Calu3 (cell line): ENCODE measurements at regions not wholly inside any gene's neighbourhood (a gene's known extent, or its start where the extent isn't known, plus 50 kb on each side); places are given as distances from the start of the nearest gene placed in this dataset.

Source experiments
- BruUV-seq: library from RNA; stranded (reverse); fragments of 400-500 nt; replicated peaks from 2 replicates; lab custom pipeline; 2021; lab: Mats Ljungman, UMichigan
- CTCF ChIA-PET: fragments of 300-600 bp; sonication (Branson Sonifier 250); formaldehyde crosslinking; loops from one replicate; lab custom pipeline; 2022; ENCODE audit warnings: antibody characterized with exemption; lab: Charles Lee
- DNase-seq: peaks from one replicate; pipeline ENCODE4 v3.0.0; 2022
- H3K27ac Mint-ChIP-seq: one replicate; pipeline ENCODE4 v1.8.0; 2022; ENCODE audit warnings: mixed read lengths; ENCODE audit not compliant: unreplicated experiment
- H3K27me3 Mint-ChIP-seq: one replicate; pipeline ENCODE4 v1.8.0; 2022; ENCODE audit warnings: mixed read lengths; ENCODE audit not compliant: unreplicated experiment
- H3K36me3 Mint-ChIP-seq: one replicate; pipeline ENCODE4 v1.8.0; 2022; ENCODE audit warnings: mild to moderate bottlenecking, moderate library complexity, mixed read lengths; ENCODE audit not compliant: insufficient read depth, unreplicated experiment
- H3K4me1 Mint-ChIP-seq: one replicate; pipeline ENCODE4 v1.8.0; 2022; ENCODE audit warnings: mild to moderate bottlenecking, low read depth, mixed read lengths; ENCODE audit not compliant: unreplicated experiment
- H3K4me3 Mint-ChIP-seq: one replicate; pipeline ENCODE4 v1.8.0; 2022; ENCODE audit warnings: mild to moderate bottlenecking, low read depth, moderate library complexity, mixed read lengths; ENCODE audit not compliant: unreplicated experiment
- H3K9me3 Mint-ChIP-seq: one replicate; pipeline ENCODE4 v1.8.0; 2022; ENCODE audit warnings: low read depth, mixed read lengths; ENCODE audit not compliant: unreplicated experiment
- intact Hi-C: fragments of 100-400 bp; cut with micrococcal nuclease; formaldehyde crosslinking; loops from one replicate; pipeline ENCODE4 v1.10.0; 2022; ENCODE audit not compliant: unreplicated experiment
- TF ChIP-seq, protein P1 (sequence below): fragments of 200-600 bp; IDR thresholded peaks from one replicate; pipeline ENCODE4 v1.8.0; 2022; ENCODE audit warnings: antibody characterized with exemption; ENCODE audit not compliant: unreplicated experiment

DNA sequence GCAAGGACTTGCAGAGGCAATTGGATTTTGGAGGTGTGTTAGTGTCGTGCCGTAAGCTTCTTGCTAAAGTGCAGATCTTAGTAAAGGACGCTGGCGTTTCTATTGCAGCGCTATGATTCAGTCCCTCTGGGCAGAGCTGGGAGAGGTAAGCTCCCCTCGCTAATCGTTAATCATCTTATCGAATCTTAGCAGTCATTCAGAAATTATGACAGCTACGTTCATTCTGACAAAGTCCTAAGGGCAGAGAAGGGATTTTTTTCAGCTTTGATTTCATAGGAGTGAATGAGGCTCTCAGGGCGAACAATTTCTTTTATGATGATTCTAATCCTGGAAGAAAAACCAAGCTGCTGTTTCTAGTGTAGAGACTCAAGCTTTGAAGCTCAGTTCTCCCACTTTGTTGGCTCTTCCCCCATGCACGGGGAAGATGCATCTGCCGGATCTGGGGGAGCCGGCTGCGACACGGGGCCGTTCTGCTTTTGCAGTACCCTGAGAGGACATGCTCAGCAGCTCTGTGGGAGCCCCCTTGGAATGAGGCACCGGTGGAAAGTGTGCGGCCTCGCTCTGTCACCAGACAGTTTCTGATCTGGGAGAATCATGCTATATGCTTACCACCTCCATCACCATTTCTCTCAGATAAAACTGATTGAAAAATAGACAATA, 79.1 kb upstream of the SLC22A23 start:
- no TSS peak for BruUV-seq
- H3K27me3 Mint-ChIP-seq, result peaks cover 83% of the 10 kb centered on the region

DNA sequence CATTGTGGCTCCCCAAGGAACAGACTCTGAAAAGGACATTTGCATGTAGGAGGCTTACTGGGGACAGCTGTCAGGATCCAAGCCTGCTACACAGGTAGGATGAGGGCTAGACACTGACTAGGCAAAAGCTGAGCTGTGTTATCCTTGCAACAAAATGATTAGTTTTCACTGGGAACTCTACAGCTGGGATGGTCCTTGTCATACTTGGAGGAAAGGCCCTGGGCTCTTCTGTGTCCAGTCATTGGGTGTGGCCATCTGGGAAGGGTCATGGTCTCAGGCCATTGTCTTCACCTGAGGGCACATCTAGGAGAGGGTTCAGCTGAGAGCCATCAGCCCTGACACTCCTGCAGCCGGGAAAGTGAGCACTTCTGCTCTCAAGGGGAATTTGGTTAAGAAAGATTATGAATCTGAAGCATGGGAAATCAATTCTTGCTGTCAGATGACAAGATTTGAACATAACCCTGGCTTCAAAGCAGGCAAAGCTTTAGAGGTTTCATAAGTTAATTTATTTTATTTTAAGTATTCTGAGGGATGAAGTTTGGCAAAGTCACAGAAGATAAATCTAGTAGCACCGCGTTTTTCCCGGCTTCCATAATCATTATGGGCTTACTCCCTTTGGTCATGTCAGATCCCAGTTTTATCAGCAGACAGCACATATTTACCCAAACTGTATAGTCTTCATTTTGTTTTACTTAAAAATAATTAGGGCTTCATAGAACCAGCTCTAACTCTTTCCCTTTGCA, 78.4 kb upstream of the SLC22A23 start:
- Mint-ChIP-seq H3K4me1 (peaks cover 4% of the 10 kb centered on the region), H3K36me3 (no peaks in the 10 kb centered on the region), H3K27me3 (peaks cover 90% of the 10 kb centered on the region), H3K27ac (no peak overlapping the region), H3K9me3 (no peaks in the 10 kb centered on the region), H3K4me3 (no peak overlapping the region)
- TF ChIP-seq, protein P1, sequence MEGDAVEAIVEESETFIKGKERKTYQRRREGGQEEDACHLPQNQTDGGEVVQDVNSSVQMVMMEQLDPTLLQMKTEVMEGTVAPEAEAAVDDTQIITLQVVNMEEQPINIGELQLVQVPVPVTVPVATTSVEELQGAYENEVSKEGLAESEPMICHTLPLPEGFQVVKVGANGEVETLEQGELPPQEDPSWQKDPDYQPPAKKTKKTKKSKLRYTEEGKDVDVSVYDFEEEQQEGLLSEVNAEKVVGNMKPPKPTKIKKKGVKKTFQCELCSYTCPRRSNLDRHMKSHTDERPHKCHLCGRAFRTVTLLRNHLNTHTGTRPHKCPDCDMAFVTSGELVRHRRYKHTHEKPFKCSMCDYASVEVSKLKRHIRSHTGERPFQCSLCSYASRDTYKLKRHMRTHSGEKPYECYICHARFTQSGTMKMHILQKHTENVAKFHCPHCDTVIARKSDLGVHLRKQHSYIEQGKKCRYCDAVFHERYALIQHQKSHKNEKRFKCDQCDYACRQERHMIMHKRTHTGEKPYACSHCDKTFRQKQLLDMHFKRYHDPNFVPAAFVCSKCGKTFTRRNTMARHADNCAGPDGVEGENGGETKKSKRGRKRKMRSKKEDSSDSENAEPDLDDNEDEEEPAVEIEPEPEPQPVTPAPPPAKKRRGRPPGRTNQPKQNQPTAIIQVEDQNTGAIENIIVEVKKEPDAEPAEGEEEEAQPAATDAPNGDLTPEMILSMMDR, result no peak
- CTCF ChIA-PET, result interaction anchor here (1.2 kb wide), 1 partner anchor 9 kb away, joined by 3 read pairs; no protein-coding TSS in a partner anchor
- no peak for DNase-seq
- intact Hi-C loops, result no loop called here
- no TSS peak for BruUV-seq

More for the DNA sequence above, 79.1 kb upstream of the SLC22A23 start:
- TF ChIP-seq, protein P1, result no peak
- CTCF ChIA-PET, result interaction anchor here (1.2 kb wide), 1 partner anchor 9 kb away, joined by 3 read pairs; no protein-coding TSS in a partner anchor
- Mint-ChIP-seq H3K4me3 (no peak overlapping the region), H3K27ac (no peak overlapping the region), H3K36me3 (no peaks in the 10 kb centered on the region), H3K4me1 (no peaks in the 10 kb centered on the region), H3K9me3 (no peaks in the 10 kb centered on the region)
- DNase-seq, result no peak
- intact Hi-C loops, result no loop called here

DNA sequence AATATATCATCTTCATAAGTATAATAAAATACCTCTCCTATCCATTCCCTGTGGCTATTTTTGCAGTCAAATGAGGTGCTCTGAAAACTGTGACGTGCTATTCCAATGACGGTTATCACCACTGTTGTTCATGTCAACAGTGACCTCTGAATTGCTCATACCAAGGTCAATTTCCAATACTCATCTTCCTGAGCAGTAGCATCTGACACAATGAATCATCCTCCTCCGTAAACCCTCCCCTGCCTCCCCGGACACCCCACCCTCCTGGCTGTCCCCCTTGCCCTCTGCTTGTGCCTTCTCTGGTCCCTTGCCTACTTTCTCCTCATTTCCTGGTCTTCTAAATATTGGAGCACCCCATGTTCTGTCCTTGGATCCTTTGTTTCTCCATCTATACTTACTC, 77.7 kb upstream of the SLC22A23 start:
- Mint-ChIP-seq H3K9me3 (no peaks in the 10 kb centered on the region), H3K27me3 (peaks cover 93% of the 10 kb centered on the region), H3K36me3 (no peaks in the 10 kb centered on the region), H3K27ac (no peak overlapping the region), H3K4me1 (peaks cover 10% of the 10 kb centered on the region), H3K4me3 (no peak overlapping the region)
- CTCF ChIA-PET, result no interaction called here
- TF ChIP-seq, protein P1, result no peak
- DNase-seq, result no peak
- BruUV-seq, result no TSS peak
- intact Hi-C loops, result no loop called here

DNA sequence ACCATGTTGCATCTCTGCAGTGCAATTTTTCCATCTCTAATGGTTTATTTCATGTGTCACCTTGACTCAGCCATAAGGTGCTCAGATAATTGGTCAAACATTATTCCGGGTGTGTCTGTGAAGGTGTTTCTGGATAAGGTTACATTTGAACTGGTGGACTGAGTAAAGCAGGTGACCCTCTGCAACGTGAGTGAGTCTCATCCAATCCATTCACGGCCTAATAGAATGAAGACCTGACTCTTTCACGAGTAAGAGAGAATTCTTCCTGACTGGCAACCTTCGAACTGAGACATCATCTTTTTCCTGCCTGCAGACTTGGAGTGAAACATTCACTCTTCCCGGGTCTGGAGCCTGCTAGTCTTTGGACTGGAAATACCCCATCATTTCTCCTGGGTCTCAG, 77.1 kb upstream of the SLC22A23 start:
- peaks cover 93% of the 10 kb centered on the region for H3K27me3 Mint-ChIP-seq
- BruUV-seq, result no TSS peak
- CTCF ChIA-PET, result no interaction called here
- TF ChIP-seq, protein P1, result no peak
- peaks cover 15% of the 10 kb centered on the region for H3K4me1 Mint-ChIP-seq
- H3K36me3 Mint-ChIP-seq, result no peaks in the 10 kb centered on the region
- no peak overlapping the region for H3K27ac Mint-ChIP-seq
- intact Hi-C loops, result no loop called here
- DNase-seq, result no peak
- no peaks in the 10 kb centered on the region for H3K9me3 Mint-ChIP-seq
- H3K4me3 Mint-ChIP-seq, result no peak overlapping the region
